Fibroblast of villous mesenchyme (primary cell): ENCODE measurements at regions not wholly inside any gene's neighbourhood (a gene's known extent, or its start where the extent isn't known, plus 50 kb on each side); places are given as distances from the start of the nearest gene placed in this dataset.

Experiments
- DNase-seq: peaks from one replicate; pipeline ENCODE4 v3.0.0-alpha.2; 2010; ENCODE audit warnings: low read depth
- H3K4me3 ChIP-seq: 2 replicates; pipeline ENCODE4 v1.5.1; 2011; ENCODE audit warnings: low read depth, mild to moderate bottlenecking, low read length
- CTCF ChIP-seq: IDR thresholded peaks from 2 replicates; pipeline ENCODE4 v1.5.1; 2012; ENCODE audit warnings: low read depth, mild to moderate bottlenecking, low read length; ENCODE audit not compliant: insufficient read depth

- H3K4me3 ChIP-seq, result no peak overlapping the region
- no peak for DNase-seq
- TF ChIP-seq CTCF, result no peak
These were observed 83.6 kb downstream of the HTR5A start for GRCh38 chr7:155153676-155154075.

- no peak overlapping the region for H3K4me3 ChIP-seq
- no peak for DNase-seq
- TF ChIP-seq CTCF, result no peak
These were observed 84.5 kb downstream of the HTR5A start for GRCh38 chr7:155154586-155154985.

GRCh38 chr7:155161690-155162089, 91.6 kb downstream of the HTR5A start:
- no peak overlapping the region for H3K4me3 ChIP-seq
- no peak for TF ChIP-seq CTCF
- no peak for DNase-seq

- no peak overlapping the region for H3K4me3 ChIP-seq
- no peak for DNase-seq
- no peak for TF ChIP-seq CTCF
These were observed 92.3 kb downstream of the HTR5A start for GRCh38 chr7:155162422-155162821.

- no peak overlapping the region for H3K4me3 ChIP-seq
- TF ChIP-seq CTCF, result no peak
- DNase-seq, result no peak
These were observed 93.6 kb downstream of the HTR5A start for GRCh38 chr7:155163696-155164095.

GRCh38 chr7:155164316-155164715, 94.2 kb downstream of the HTR5A start:
- H3K4me3 ChIP-seq, result no peak overlapping the region

GRCh38 chr7:155166108-155166507, 96.0 kb downstream of the HTR5A start:
- TF ChIP-seq CTCF, result no peak
- peak; percentile 90 for DNase-seq
- H3K4me3 ChIP-seq, result no peak overlapping the region

More at GRCh38 chr7:155164316-155164715, 94.2 kb downstream of the HTR5A start:
- DNase-seq, result no peak
- TF ChIP-seq CTCF, result no peak
